K562 (cell line): ENCODE measurements at regions not wholly inside any gene's neighbourhood (a gene's known extent, or its start where the extent isn't known, plus 50 kb on each side); places are given as distances from the start of the nearest gene placed in this dataset.

Experiments
- CREM ChIP-seq: IDR thresholded peaks from 2 replicates; pipeline ENCODE4 v1.6.1; 2014; ENCODE audit warnings: antibody characterized with exemption, low read depth
- DIDO1 ChIP-seq: fragments of 450-650 bp; IDR thresholded peaks from 2 replicates; pipeline ENCODE4 v1.6.1; 2016; ENCODE audit warnings: low read depth, missing biosample characterization, missing genetic modification characterization
- KLF10 ChIP-seq: fragments of 250-450 bp; sonication (Bioruptor Pico); IDR thresholded peaks from 2 replicates; pipeline ENCODE4 v1.6.1; 2021; ENCODE audit warnings: matching md5 sums
- L3MBTL2 ChIP-seq: fragments of 450-650 bp; IDR thresholded peaks from 2 replicates; pipeline ENCODE4 v1.6.1; 2016; ENCODE audit warnings: mild to moderate bottlenecking, moderate library complexity
- NFE2L1 ChIP-seq: fragments of 450-650 bp; IDR thresholded peaks from 2 replicates; pipeline ENCODE4 v1.6.1; 2016; ENCODE audit warnings: missing genetic modification characterization, low read depth, mild to moderate bottlenecking, missing compliant biosample characterization, moderate library complexity, borderline replicate concordance
- NRF1 ChIP-seq, 2 experiments: fragments of 450-650 bp; IDR thresholded peaks in 1 of 2; conservative IDR thresholded peaks in 1 of 2; 2 replicates each; pipeline ENCODE4 v1.6.1; 2014; ENCODE audit warnings: mild to moderate bottlenecking in 2 of 2
- PHTF2 ChIP-seq: fragments of 250-450 bp; sonication (Bioruptor Pico); IDR thresholded peaks from 2 replicates; pipeline ENCODE4 v1.5.0; 2021; ENCODE audit warnings: mild to moderate bottlenecking
- POU5F1 ChIP-seq: fragments of 150-350 bp; IDR thresholded peaks from 2 replicates; pipeline ENCODE4 v1.6.1; 2014; ENCODE audit warnings: borderline replicate concordance, low read length, low read depth, mild to moderate bottlenecking; ENCODE audit not compliant: partially characterized antibody
- SRSF9 ChIP-seq: fragments of 200-400 bp; formaldehyde crosslinking; IDR thresholded peaks from 2 replicates; pipeline ENCODE4 v1.6.1; 2017; ENCODE audit warnings: low read depth, low read length, borderline replicate concordance
- TF ChIP-seq, protein P1 (sequence below), 2 experiments: fragments of 450-650 bp in 1 of 2; sonication (generic) in 1 of 2; formaldehyde crosslinking in 1 of 2; IDR thresholded peaks; 2 replicates each; pipeline versions ENCODE4 v1.7.1 to v1.9.0; 2016 to 2022; ENCODE audit warnings: inconsistent platforms in 1 of 2, mild to moderate bottlenecking in 1 of 2, missing genetic modification reagents in 1 of 2
- TF ChIP-seq, protein P2 (sequence below): fragments of 250-450 bp; sonication (Bioruptor Pico); IDR thresholded peaks from 2 replicates; pipeline ENCODE4 v1.4.0; 2020
- TF ChIP-seq, protein P3 (sequence below): fragments of 200-800 bp; sonication (Bioruptor generic); IDR thresholded peaks from 2 replicates; pipeline ENCODE4 v1.6.1; 2016; ENCODE audit warnings: missing genetic modification characterization, missing compliant biosample characterization

DNA sequence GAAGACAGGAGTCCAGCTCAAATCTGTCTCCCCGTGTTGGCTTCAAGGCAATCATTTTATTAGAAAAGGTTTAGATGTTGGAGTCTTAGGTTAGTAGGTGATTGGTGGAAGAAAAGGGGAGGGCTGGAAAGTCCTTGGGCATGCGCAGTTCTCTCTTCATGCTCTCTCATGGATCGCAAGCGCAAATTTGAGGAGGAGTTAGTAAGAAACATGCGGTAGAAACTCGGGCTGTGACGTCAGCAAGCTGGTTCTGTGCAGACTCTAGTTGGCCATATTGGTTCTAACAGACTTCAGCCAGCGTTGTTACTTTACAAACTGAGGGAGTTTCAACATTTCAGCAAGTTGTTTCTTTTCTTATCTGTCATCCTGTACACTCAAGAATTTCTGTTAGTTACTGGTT is 392.2 kb downstream of the CDK5RAP2 start (continued):
- TF ChIP-seq, protein P1, sequence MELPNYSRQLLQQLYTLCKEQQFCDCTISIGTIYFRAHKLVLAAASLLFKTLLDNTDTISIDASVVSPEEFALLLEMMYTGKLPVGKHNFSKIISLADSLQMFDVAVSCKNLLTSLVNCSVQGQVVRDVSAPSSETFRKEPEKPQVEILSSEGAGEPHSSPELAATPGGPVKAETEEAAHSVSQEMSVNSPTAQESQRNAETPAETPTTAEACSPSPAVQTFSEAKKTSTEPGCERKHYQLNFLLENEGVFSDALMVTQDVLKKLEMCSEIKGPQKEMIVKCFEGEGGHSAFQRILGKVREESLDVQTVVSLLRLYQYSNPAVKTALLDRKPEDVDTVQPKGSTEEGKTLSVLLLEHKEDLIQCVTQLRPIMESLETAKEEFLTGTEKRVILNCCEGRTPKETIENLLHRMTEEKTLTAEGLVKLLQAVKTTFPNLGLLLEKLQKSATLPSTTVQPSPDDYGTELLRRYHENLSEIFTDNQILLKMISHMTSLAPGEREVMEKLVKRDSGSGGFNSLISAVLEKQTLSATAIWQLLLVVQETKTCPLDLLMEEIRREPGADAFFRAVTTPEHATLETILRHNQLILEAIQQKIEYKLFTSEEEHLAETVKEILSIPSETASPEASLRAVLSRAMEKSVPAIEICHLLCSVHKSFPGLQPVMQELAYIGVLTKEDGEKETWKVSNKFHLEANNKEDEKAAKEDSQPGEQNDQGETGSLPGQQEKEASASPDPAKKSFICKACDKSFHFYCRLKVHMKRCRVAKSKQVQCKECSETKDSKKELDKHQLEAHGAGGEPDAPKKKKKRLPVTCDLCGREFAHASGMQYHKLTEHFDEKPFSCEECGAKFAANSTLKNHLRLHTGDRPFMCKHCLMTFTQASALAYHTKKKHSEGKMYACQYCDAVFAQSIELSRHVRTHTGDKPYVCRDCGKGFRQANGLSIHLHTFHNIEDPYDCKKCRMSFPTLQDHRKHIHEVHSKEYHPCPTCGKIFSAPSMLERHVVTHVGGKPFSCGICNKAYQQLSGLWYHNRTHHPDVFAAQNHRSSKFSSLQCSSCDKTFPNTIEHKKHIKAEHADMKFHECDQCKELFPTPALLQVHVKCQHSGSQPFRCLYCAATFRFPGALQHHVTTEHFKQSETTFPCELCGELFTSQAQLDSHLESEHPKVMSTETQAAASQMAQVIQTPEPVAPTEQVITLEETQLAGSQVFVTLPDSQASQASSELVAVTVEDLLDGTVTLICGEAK (IDR thresholded peaks at IDR 0.05), result no peak
- TF ChIP-seq, protein P1 (CRISPR knock-in tag; IDR thresholded peaks at IDR 0.05), result no peak
- TF ChIP-seq, protein P2, sequence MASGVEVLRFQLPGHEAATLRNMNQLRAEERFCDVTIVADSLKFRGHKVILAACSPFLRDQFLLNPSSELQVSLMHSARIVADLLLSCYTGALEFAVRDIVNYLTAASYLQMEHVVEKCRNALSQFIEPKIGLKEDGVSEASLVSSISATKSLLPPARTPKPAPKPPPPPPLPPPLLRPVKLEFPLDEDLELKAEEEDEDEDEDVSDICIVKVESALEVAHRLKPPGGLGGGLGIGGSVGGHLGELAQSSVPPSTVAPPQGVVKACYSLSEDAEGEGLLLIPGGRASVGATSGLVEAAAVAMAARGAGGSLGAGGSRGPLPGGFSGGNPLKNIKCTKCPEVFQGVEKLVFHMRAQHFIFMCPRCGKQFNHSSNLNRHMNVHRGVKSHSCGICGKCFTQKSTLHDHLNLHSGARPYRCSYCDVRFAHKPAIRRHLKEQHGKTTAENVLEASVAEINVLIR (CRISPR knock-in tag), result no peak
- no peak for TF ChIP-seq KLF10 (CRISPR knock-in tag)
- no peak for TF ChIP-seq L3MBTL2
- TF ChIP-seq POU5F1, result no peak
- TF ChIP-seq, protein P3, sequence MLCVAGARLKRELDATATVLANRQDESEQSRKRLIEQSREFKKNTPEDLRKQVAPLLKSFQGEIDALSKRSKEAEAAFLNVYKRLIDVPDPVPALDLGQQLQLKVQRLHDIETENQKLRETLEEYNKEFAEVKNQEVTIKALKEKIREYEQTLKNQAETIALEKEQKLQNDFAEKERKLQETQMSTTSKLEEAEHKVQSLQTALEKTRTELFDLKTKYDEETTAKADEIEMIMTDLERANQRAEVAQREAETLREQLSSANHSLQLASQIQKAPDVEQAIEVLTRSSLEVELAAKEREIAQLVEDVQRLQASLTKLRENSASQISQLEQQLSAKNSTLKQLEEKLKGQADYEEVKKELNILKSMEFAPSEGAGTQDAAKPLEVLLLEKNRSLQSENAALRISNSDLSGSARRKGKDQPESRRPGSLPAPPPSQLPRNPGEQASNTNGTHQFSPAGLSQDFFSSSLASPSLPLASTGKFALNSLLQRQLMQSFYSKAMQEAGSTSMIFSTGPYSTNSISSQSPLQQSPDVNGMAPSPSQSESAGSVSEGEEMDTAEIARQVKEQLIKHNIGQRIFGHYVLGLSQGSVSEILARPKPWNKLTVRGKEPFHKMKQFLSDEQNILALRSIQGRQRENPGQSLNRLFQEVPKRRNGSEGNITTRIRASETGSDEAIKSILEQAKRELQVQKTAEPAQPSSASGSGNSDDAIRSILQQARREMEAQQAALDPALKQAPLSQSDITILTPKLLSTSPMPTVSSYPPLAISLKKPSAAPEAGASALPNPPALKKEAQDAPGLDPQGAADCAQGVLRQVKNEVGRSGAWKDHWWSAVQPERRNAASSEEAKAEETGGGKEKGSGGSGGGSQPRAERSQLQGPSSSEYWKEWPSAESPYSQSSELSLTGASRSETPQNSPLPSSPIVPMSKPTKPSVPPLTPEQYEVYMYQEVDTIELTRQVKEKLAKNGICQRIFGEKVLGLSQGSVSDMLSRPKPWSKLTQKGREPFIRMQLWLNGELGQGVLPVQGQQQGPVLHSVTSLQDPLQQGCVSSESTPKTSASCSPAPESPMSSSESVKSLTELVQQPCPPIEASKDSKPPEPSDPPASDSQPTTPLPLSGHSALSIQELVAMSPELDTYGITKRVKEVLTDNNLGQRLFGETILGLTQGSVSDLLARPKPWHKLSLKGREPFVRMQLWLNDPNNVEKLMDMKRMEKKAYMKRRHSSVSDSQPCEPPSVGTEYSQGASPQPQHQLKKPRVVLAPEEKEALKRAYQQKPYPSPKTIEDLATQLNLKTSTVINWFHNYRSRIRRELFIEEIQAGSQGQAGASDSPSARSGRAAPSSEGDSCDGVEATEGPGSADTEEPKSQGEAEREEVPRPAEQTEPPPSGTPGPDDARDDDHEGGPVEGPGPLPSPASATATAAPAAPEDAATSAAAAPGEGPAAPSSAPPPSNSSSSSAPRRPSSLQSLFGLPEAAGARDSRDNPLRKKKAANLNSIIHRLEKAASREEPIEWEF (CRISPR knock-in tag), result no peak
- no peak for TF ChIP-seq NFE2L1 (tag)
- no peak for TF ChIP-seq PHTF2 (CRISPR knock-in tag)
- no peak for TF ChIP-seq SRSF9
- no peak for TF ChIP-seq DIDO1
- peak; percentile 85 to 87 for TF ChIP-seq NRF1 (conservative IDR thresholded peaks at IDR 0.05 in 1 of 2, IDR thresholded peaks at IDR 0.05 in 1 of 2)
- TF ChIP-seq CREM, result peak; percentile 43; the same call in 1 of the 2 replicates
